CD4-positive, alpha-beta T cell treated with Interleukin-17A for 1 hour (primary cell): ENCODE measurements at regions not wholly inside any gene's neighbourhood (a gene's known extent, or its start where the extent isn't known, plus 50 kb on each side); places are given as distances from the start of the nearest gene placed in this dataset.
"Not testable (repeated sequence)": the region's sequence is repeated elsewhere in the genome, so short reads cannot be mapped to it uniquely, and the experiment has no call there.

Experiments used
- DNase-seq: peaks from one replicate; pipeline ENCODE4 v3.0.0-alpha.2; 2020

- DNase-seq = no peak
These were observed 264.9 kb downstream of the TLE1 start for GRCh38 chr9:81424431-81424830.

- no peak for DNase-seq
These were observed 265.6 kb downstream of the TLE1 start for GRCh38 chr9:81423589-81424326.

- not testable (repeated sequence) for DNase-seq
These were observed 268.3 kb downstream of the TLE1 start for GRCh38 chr9:81421090-81421489.

- DNase-seq = no peak
These were observed 269.3 kb downstream of the TLE1 start for GRCh38 chr9:81420024-81420423.

- DNase-seq = no peak
These were observed 271.4 kb downstream of the TLE1 start for GRCh38 chr9:81417941-81418340.

GRCh38 chr9:81417299-81417675 lies 272.1 kb downstream of the TLE1 start:
- no peak for DNase-seq

GRCh38 chr9:81416476-81417298 lies 272.7 kb downstream of the TLE1 start:
- DNase-seq = no peak

- no peak for DNase-seq
These were observed 274.5 kb downstream of the TLE1 start for GRCh38 chr9:81414836-81415235.

- no peak for DNase-seq
These were observed 277.4 kb downstream of the TLE1 start for GRCh38 chr9:81411961-81412360.

GRCh38 chr9:81410201-81410600 lies 279.1 kb downstream of the TLE1 start:
- DNase-seq = no peak

GRCh38 chr9:81408951-81409350 lies 280.4 kb downstream of the TLE1 start:
- no peak for DNase-seq

GRCh38 chr9:81404931-81405598 lies 284.3 kb downstream of the TLE1 start:
- no peak for DNase-seq

- DNase-seq = no peak
These were observed 291.6 kb downstream of the TLE1 start for GRCh38 chr9:81397481-81398381.

- no peak for DNase-seq
These were observed 292.8 kb downstream of the TLE1 start for GRCh38 chr9:81396528-81396927.

- no peak for DNase-seq
These were observed 293.7 kb downstream of the TLE1 start for GRCh38 chr9:81395676-81396054.

GRCh38 chr9:81394881-81395675 lies 294.3 kb downstream of the TLE1 start:
- DNase-seq = no peak

- no peak for DNase-seq
These were observed 295.1 kb downstream of the TLE1 start for GRCh38 chr9:81393985-81394811.

GRCh38 chr9:81391457-81391825 lies 297.9 kb downstream of the TLE1 start:
- DNase-seq = no peak

- no peak for DNase-seq
These were observed 298.4 kb downstream of the TLE1 start for GRCh38 chr9:81390792-81391456.

GRCh38 chr9:81389569-81389993 lies 299.8 kb downstream of the TLE1 start:
- no peak for DNase-seq
